ENCODE measurements at regions not wholly inside any gene's neighbourhood (a gene's known extent, or its start where the extent isn't known, plus 50 kb on each side); places are given as distances from the start of the nearest gene placed in this dataset.
"Not testable (repeated sequence)": the region's sequence is repeated elsewhere in the genome, so short reads cannot be mapped to it uniquely, and the experiment has no call there.

GRCh38 chr12:67040861-67041137 is 228.4 kb upstream of the CAND1 start:
- no peak for DNase-seq (ENCODE audit: low read depth)

- peak; percentile 40 for DNase-seq (ENCODE audit: low read depth)
Measured at GRCh38 chr12:67042697-67043131, 226.4 kb upstream of the CAND1 start.

GRCh38 chr12:67043771-67044170 is 225.4 kb upstream of the CAND1 start:
- peak; percentile 13 for DNase-seq (ENCODE audit: low read depth)

- no peak for DNase-seq (ENCODE audit: low read depth)
Measured at GRCh38 chr12:67045650-67046049, 223.5 kb upstream of the CAND1 start.

GRCh38 chr12:67046062-67046461 is 223.1 kb upstream of the CAND1 start:
- no peak for DNase-seq (ENCODE audit: low read depth)

- DNase-seq (ENCODE audit: low read depth), result no peak
Measured at GRCh38 chr12:67047634-67048033, 221.5 kb upstream of the CAND1 start.

- DNase-seq (ENCODE audit: low read depth), result no peak
Measured at GRCh38 chr12:67048371-67048770, 220.8 kb upstream of the CAND1 start.

- not testable (repeated sequence) for DNase-seq (ENCODE audit: low read depth)
Measured at GRCh38 chr12:67049199-67049598, 220.0 kb upstream of the CAND1 start.

- peak; percentile 48 for DNase-seq (ENCODE audit: low read depth)
Measured at GRCh38 chr12:67052981-67053380, 216.2 kb upstream of the CAND1 start.

- DNase-seq (ENCODE audit: low read depth), result no peak
Measured at GRCh38 chr12:67056329-67056728, 212.8 kb upstream of the CAND1 start.

- DNase-seq (ENCODE audit: low read depth), result no peak
Measured at GRCh38 chr12:67057072-67057471, 212.1 kb upstream of the CAND1 start.

GRCh38 chr12:67062193-67062592 is 207.0 kb upstream of the CAND1 start:
- DNase-seq (ENCODE audit: low read depth), result no peak

- no peak for DNase-seq (ENCODE audit: low read depth)
Measured at GRCh38 chr12:67067453-67068203, 201.5 kb upstream of the CAND1 start.

GRCh38 chr12:67068204-67068731 is 200.9 kb upstream of the CAND1 start:
- no peak for DNase-seq (ENCODE audit: low read depth)

- DNase-seq (ENCODE audit: low read depth), result peak; percentile 53
Measured at GRCh38 chr12:67068761-67069450, 200.3 kb upstream of the CAND1 start.

GRCh38 chr12:67069451-67070306 is 199.5 kb upstream of the CAND1 start:
- DNase-seq (ENCODE audit: low read depth), result peak; percentile 17

- no peak for DNase-seq (ENCODE audit: low read depth)
Measured at GRCh38 chr12:67070307-67070600, 198.9 kb upstream of the CAND1 start.

- no peak for DNase-seq (ENCODE audit: low read depth)
Measured at GRCh38 chr12:67070604-67071003, 198.6 kb upstream of the CAND1 start.

GRCh38 chr12:67072281-67072680 is 196.9 kb upstream of the CAND1 start:
- DNase-seq (ENCODE audit: low read depth), result not testable (repeated sequence)

- DNase-seq (ENCODE audit: low read depth), result no peak
Measured at GRCh38 chr12:67073336-67073735, 195.8 kb upstream of the CAND1 start.

GRCh38 chr12:67074072-67074471 is 195.1 kb upstream of the CAND1 start:
- DNase-seq (ENCODE audit: low read depth), result no peak

- DNase-seq (ENCODE audit: low read depth), result no peak
Measured at GRCh38 chr12:67077617-67078016, 191.5 kb upstream of the CAND1 start.

GRCh38 chr12:67078957-67079356 is 190.2 kb upstream of the CAND1 start:
- DNase-seq (ENCODE audit: low read depth), result no peak
